ENCODE measurements at regions not wholly inside any gene's neighbourhood (a gene's known extent, or its start where the extent isn't known, plus 50 kb on each side); places are given as distances from the start of the nearest gene placed in this dataset.

DNA sequence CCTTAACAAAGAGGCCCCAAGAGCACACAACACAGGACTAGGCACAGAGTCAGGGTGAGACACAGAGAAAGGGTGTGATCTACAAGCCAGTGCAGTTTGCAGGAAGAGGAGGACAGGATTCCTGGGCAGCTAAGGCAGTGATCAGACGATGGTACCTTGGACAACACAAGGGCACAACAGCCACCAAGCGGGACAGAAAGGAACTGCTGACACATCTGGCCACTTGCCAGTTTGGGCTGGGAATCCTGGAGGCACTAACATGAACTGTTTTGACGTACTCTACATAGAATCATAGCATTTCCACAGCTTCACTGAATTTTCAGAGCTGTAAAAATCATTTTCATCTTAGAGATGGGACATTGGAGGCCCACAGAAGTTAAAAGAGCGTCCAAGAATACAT lies 221.5 kb upstream of the SLC35G4 start:
- no peak overlapping the region for H3K9ac ChIP-seq (ENCODE audit: insufficient read depth, low read length)
- DNase-seq (ENCODE audit: low read depth in 2 of 2) = peak; percentile 32 to 58
- no peak overlapping the region for H3K4me3 ChIP-seq (replicated peaks in 1 of 4; ENCODE audit: control extremely low read depth in 1 of 4, insufficient read depth in 1 of 4, low read depth in 3 of 4, low read length in 4 of 4)
- H3K9me3 ChIP-seq (ENCODE audit: control insufficient read depth, insufficient read depth, low read depth, low read length) = no peaks in the 10 kb centered on the region
- no peaks in the 10 kb centered on the region for H3K36me3 ChIP-seq (ENCODE audit: control insufficient read depth, insufficient read depth, low read length)
- H2AFZ ChIP-seq (ENCODE audit: low read length) = no peak overlapping the region
- no peaks in the 10 kb centered on the region for H4K20me1 ChIP-seq (ENCODE audit: control insufficient read depth, extremely low read depth, insufficient read depth, low read length)
- no peaks in the 10 kb centered on the region for H3K27me3 ChIP-seq (ENCODE audit: control insufficient read depth, insufficient read depth, low read length)
- no peaks in the 10 kb centered on the region for H3K4me1 ChIP-seq (ENCODE audit: control insufficient read depth, extremely low read depth, insufficient read depth, low read length)
- H3K27ac ChIP-seq (ENCODE audit: insufficient read depth, low read length) = no peak overlapping the region
- H3K79me2 ChIP-seq (ENCODE audit: control insufficient read depth, insufficient read depth, low read length) = no peaks in the 10 kb centered on the region
- no peak overlapping the region for H3K4me2 ChIP-seq (ENCODE audit: extremely low read depth, insufficient read depth, low read length)
- TF ChIP-seq, protein P1, sequence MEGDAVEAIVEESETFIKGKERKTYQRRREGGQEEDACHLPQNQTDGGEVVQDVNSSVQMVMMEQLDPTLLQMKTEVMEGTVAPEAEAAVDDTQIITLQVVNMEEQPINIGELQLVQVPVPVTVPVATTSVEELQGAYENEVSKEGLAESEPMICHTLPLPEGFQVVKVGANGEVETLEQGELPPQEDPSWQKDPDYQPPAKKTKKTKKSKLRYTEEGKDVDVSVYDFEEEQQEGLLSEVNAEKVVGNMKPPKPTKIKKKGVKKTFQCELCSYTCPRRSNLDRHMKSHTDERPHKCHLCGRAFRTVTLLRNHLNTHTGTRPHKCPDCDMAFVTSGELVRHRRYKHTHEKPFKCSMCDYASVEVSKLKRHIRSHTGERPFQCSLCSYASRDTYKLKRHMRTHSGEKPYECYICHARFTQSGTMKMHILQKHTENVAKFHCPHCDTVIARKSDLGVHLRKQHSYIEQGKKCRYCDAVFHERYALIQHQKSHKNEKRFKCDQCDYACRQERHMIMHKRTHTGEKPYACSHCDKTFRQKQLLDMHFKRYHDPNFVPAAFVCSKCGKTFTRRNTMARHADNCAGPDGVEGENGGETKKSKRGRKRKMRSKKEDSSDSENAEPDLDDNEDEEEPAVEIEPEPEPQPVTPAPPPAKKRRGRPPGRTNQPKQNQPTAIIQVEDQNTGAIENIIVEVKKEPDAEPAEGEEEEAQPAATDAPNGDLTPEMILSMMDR (conservative IDR thresholded peaks at IDR 0.05 in 1 of 2, IDR thresholded peaks at IDR 0.05 in 1 of 2; ENCODE audit: low read depth in 1 of 2, low read length in 2 of 2) = peak in 1 of 2 donors; percentile 46
- TF ChIP-seq EZH2 (IDR thresholded peaks at IDR 0.05; ENCODE audit: low read length, missing control alignments) = no peak

DNA sequence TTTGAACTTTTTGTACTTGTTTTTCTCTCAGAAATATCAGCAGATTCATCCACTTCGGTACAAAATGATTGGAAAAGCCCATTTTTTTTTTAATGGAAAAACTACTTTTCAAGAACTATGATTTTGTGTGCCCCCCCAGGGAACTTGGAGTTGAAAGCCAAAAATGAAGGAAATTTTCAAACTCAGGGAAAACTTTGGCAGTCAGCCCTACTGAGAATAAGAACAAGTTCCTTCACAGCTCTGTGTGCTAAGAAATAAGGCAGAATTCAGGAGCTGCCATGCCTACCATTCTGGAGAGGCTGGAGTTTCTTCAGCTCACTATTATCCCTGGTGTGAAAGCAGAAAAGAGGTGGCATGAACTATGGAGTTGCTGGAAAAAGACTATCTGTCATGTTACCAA lies 226.0 kb upstream of the SLC35G4 start:
- no peak overlapping the region for H3K4me3 ChIP-seq (replicated peaks in 1 of 4; ENCODE audit: control extremely low read depth in 1 of 4, insufficient read depth in 1 of 4, low read depth in 3 of 4, low read length in 4 of 4)
- H4K20me1 ChIP-seq (ENCODE audit: control insufficient read depth, extremely low read depth, insufficient read depth, low read length) = no peaks in the 10 kb centered on the region
- TF ChIP-seq, protein P1 (conservative IDR thresholded peaks at IDR 0.05 in 1 of 2, IDR thresholded peaks at IDR 0.05 in 1 of 2; ENCODE audit: low read depth in 1 of 2, low read length in 2 of 2) = no peak
- TF ChIP-seq EZH2 (IDR thresholded peaks at IDR 0.05; ENCODE audit: low read length, missing control alignments) = no peak
- no peak overlapping the region for H3K27ac ChIP-seq (ENCODE audit: insufficient read depth, low read length)
- no peaks in the 10 kb centered on the region for H3K4me1 ChIP-seq (ENCODE audit: control insufficient read depth, extremely low read depth, insufficient read depth, low read length)
- no peaks in the 10 kb centered on the region for H3K36me3 ChIP-seq (ENCODE audit: control insufficient read depth, insufficient read depth, low read length)
- H3K9ac ChIP-seq (ENCODE audit: insufficient read depth, low read length) = no peak overlapping the region
- no peaks in the 10 kb centered on the region for H3K79me2 ChIP-seq (ENCODE audit: control insufficient read depth, insufficient read depth, low read length)
- DNase-seq (ENCODE audit: low read depth in 2 of 2) = no peak
- no peaks in the 10 kb centered on the region for H3K9me3 ChIP-seq (ENCODE audit: control insufficient read depth, insufficient read depth, low read depth, low read length)
- H3K4me2 ChIP-seq (ENCODE audit: extremely low read depth, insufficient read depth, low read length) = no peak overlapping the region
- no peaks in the 10 kb centered on the region for H3K27me3 ChIP-seq (ENCODE audit: control insufficient read depth, insufficient read depth, low read length)
- H2AFZ ChIP-seq (ENCODE audit: low read length) = no peak overlapping the region

DNA sequence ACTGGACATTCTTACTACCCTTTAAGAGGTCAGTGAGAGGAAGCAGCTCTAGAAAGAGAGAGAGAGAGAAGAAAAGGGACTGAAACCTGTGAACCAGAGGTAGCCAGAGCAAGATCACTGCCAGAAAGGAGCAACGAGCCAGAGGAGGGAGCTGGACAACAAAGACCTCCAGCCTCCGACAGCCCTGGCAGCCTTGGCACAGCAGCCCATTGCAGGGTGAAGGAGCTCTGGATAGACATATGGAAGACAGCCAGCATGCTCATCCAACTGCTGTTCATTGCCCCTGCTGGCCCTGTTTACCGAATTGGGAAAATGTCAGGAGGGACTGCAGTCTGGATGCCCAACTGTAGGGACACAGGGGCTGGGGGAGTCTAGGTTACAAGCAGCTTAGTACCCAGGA lies 228.4 kb upstream of the SLC35G4 start:
- no peak overlapping the region for H3K27ac ChIP-seq (ENCODE audit: insufficient read depth, low read length)
- no peaks in the 10 kb centered on the region for H3K27me3 ChIP-seq (ENCODE audit: control insufficient read depth, insufficient read depth, low read length)
- no peaks in the 10 kb centered on the region for H3K79me2 ChIP-seq (ENCODE audit: control insufficient read depth, insufficient read depth, low read length)
- no peak overlapping the region for H3K9ac ChIP-seq (ENCODE audit: insufficient read depth, low read length)
- H4K20me1 ChIP-seq (ENCODE audit: control insufficient read depth, extremely low read depth, insufficient read depth, low read length) = no peaks in the 10 kb centered on the region
- H3K9me3 ChIP-seq (ENCODE audit: control insufficient read depth, insufficient read depth, low read depth, low read length) = no peaks in the 10 kb centered on the region
- no peaks in the 10 kb centered on the region for H3K36me3 ChIP-seq (ENCODE audit: control insufficient read depth, insufficient read depth, low read length)
- H2AFZ ChIP-seq (ENCODE audit: low read length) = no peak overlapping the region
- TF ChIP-seq EZH2 (IDR thresholded peaks at IDR 0.05; ENCODE audit: low read length, missing control alignments) = no peak
- TF ChIP-seq, protein P1 (conservative IDR thresholded peaks at IDR 0.05 in 1 of 2, IDR thresholded peaks at IDR 0.05 in 1 of 2; ENCODE audit: low read depth in 1 of 2, low read length in 2 of 2) = no peak
- DNase-seq (ENCODE audit: low read depth in 2 of 2) = no peak
- no peak overlapping the region for H3K4me3 ChIP-seq (replicated peaks in 1 of 4; ENCODE audit: control extremely low read depth in 1 of 4, insufficient read depth in 1 of 4, low read depth in 3 of 4, low read length in 4 of 4)
- H3K4me1 ChIP-seq (ENCODE audit: control insufficient read depth, extremely low read depth, insufficient read depth, low read length) = no peaks in the 10 kb centered on the region
- H3K4me2 ChIP-seq (ENCODE audit: extremely low read depth, insufficient read depth, low read length) = no peak overlapping the region
